ENCODE measurements at regions not wholly inside any gene's neighbourhood (a gene's known extent, or its start where the extent isn't known, plus 50 kb on each side); places are given as distances from the start of the nearest gene placed in this dataset.

DNA sequence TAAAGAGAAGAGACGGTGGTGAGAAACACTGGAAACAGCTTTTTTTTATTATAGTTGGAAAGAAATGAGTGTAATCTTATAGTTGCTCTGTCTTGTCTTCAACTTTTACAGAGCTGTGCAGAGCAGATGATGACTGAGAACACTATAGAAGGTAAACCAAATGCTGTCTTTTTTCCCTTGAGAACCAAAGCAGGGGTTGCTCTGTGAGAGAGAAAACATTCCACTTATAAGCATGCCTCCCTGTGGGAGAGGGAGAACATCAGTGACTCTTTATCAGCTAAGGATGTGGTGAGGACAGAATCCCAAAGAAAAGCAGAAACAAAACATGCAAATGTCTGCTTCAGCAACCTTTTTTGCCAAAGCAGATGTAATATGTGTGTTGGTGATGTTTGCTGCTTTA, 179.3 kb upstream of the HDDC2 start:
- Histone ChIP-seq H3K27me3 (replicated peaks in 1 of 4; ENCODE audit: control insufficient read depth in 3 of 4, extremely low read depth in 1 of 4, insufficient read depth in 3 of 4, low read length in 3 of 4) (no peaks in the 10 kb centered on the region), H3K79me2 (ENCODE audit: control insufficient read depth in 1 of 2, insufficient read depth in 2 of 2, low read length in 2 of 2) (no peaks in the 10 kb centered on the region), H4K20me1 (replicated peaks in 1 of 2; ENCODE audit: control insufficient read depth in 1 of 2, insufficient read depth in 2 of 2, low read length in 2 of 2) (no peaks in the 10 kb centered on the region), H2BK15ac (ENCODE audit: low read length) (no peak overlapping the region), H2BK120ac (replicated peaks; ENCODE audit: low read depth, low read length) (no peak overlapping the region), H3K4ac (replicated peaks; ENCODE audit: insufficient read length, low read depth, low read length) (no peak overlapping the region), H3K14ac (ENCODE audit: insufficient read length) (no peak overlapping the region), H3K4me3 (ENCODE audit: extremely low read depth in 1 of 4, insufficient read depth in 2 of 4, low read depth in 3 of 4, low read length in 4 of 4) (no peak overlapping the region), H2BK12ac (ENCODE audit: low read depth, low read length) (no peak overlapping the region), H3K36me3 (ENCODE audit: control insufficient read depth in 2 of 4, insufficient read depth in 4 of 4, low read length in 3 of 4) (no peaks in the 10 kb centered on the region), H2BK5ac (ENCODE audit: low read depth, low read length) (no peak overlapping the region), H3K27ac (ENCODE audit: low read depth, low read length) (no peak overlapping the region), H2BK20ac (ENCODE audit: low read length) (no peak overlapping the region), H3K79me1 (ENCODE audit: low read depth, low read length) (no peaks in the 10 kb centered on the region), H4K5ac (ENCODE audit: insufficient read length, low read depth, low read length) (no peak overlapping the region), H4K91ac (replicated peaks; ENCODE audit: insufficient read length, low read length) (no peak overlapping the region), H3K18ac (ENCODE audit: extremely low read depth, low read length) (no peak overlapping the region), H3K4me1 (replicated peaks in 1 of 4; ENCODE audit: control insufficient read depth in 3 of 4, insufficient read depth in 4 of 4, low read length in 3 of 4) (peaks cover 0 to 2% (median 0%) of the 10 kb centered on the region in 4 experiments; a peak in 2 of 7 replicates), H3K9me3 (ENCODE audit: insufficient read depth in 2 of 2, low read depth in 1 of 2, low read length in 1 of 2) (no peaks in the 10 kb centered on the region), H3K9ac (replicated peaks in 1 of 4; ENCODE audit: extremely low read depth in 1 of 4, low read depth in 3 of 4, low read length in 3 of 4) (no peak overlapping the region), H4K8ac (ENCODE audit: extremely low read depth, insufficient read depth, low read length) (no peak overlapping the region), H3K4me2 (ENCODE audit: insufficient read depth in 1 of 2, low read depth in 2 of 2, low read length in 2 of 2) (no peak overlapping the region), H2AK5ac (ENCODE audit: low read depth, low read length) (no peak overlapping the region), H3K23ac (ENCODE audit: insufficient read length) (no peak overlapping the region), H3K23me2 (ENCODE audit: low read depth, low read length) (no peaks in the 10 kb centered on the region; the same call in 1 of the 2 replicates), H3K56ac (replicated peaks; ENCODE audit: insufficient read length, low read depth, low read length) (no peak overlapping the region), H2AFZ (ENCODE audit: low read length) (no peak overlapping the region)
- CTCF ChIA-PET (ENCODE audit: partially characterized antibody), result interaction anchor here (0.8 to 2.0 kb wide), 4 partner anchors 33 to 367 kb away, joined by 3 to 10 read pairs (median 3); no protein-coding TSS in a partner anchor
- DNase-seq (ENCODE audit: low read depth in 1 of 2, low spot score in 2 of 2) (no peak), FAIRE-seq (no peak)
- 88% methylated on average over 1 of the region's 1 CpG; no CpG with 5 or more reads in 1 of the 2 experiments for WGBS, 2 experiments (ENCODE audit: extremely low coverage in 1 of 2, insufficient coverage in 1 of 2, insufficient read length in 1 of 2, insufficient replicate concordance in 2 of 2, low coverage in 1 of 2, low lambda C conversion rate in 2 of 2, missing lambda C conversion rate in 1 of 2)
- POLR2A ChIA-PET (ENCODE audit: partially characterized antibody), result interaction anchor here (1.2 kb wide), 1 partner anchor 22 kb away, joined by 3 read pairs; no protein-coding TSS in a partner anchor
- TF ChIP-seq BRCA1 (IDR thresholded peaks at IDR 0.05; ENCODE audit: low read depth, low read length), result no peak
- TF ChIP-seq, protein P1, sequence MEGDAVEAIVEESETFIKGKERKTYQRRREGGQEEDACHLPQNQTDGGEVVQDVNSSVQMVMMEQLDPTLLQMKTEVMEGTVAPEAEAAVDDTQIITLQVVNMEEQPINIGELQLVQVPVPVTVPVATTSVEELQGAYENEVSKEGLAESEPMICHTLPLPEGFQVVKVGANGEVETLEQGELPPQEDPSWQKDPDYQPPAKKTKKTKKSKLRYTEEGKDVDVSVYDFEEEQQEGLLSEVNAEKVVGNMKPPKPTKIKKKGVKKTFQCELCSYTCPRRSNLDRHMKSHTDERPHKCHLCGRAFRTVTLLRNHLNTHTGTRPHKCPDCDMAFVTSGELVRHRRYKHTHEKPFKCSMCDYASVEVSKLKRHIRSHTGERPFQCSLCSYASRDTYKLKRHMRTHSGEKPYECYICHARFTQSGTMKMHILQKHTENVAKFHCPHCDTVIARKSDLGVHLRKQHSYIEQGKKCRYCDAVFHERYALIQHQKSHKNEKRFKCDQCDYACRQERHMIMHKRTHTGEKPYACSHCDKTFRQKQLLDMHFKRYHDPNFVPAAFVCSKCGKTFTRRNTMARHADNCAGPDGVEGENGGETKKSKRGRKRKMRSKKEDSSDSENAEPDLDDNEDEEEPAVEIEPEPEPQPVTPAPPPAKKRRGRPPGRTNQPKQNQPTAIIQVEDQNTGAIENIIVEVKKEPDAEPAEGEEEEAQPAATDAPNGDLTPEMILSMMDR (IDR thresholded peaks at IDR 0.05; ENCODE audit: control extremely low read depth in 1 of 3, insufficient read depth in 1 of 3, low read depth in 1 of 3, low read length in 3 of 3), result no peak
- TF ChIP-seq JUND (IDR thresholded peaks at IDR 0.05; ENCODE audit: low read length), result no peak
- no peak for TF ChIP-seq TAF1 (IDR thresholded peaks at IDR 0.05; ENCODE audit: low read depth, low read length)
- no peak for TF ChIP-seq BACH1 (IDR thresholded peaks at IDR 0.05; ENCODE audit: low read length)
- no peak for TF ChIP-seq FOSL1 (IDR thresholded peaks at IDR 0.05; ENCODE audit: insufficient read depth, low read depth, low read length)
- TF ChIP-seq TCF12 (IDR thresholded peaks at IDR 0.05; ENCODE audit: low read depth, low read length), result no peak
- TF ChIP-seq, protein P2, sequence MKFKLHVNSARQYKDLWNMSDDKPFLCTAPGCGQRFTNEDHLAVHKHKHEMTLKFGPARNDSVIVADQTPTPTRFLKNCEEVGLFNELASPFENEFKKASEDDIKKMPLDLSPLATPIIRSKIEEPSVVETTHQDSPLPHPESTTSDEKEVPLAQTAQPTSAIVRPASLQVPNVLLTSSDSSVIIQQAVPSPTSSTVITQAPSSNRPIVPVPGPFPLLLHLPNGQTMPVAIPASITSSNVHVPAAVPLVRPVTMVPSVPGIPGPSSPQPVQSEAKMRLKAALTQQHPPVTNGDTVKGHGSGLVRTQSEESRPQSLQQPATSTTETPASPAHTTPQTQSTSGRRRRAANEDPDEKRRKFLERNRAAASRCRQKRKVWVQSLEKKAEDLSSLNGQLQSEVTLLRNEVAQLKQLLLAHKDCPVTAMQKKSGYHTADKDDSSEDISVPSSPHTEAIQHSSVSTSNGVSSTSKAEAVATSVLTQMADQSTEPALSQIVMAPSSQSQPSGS (IDR thresholded peaks at IDR 0.05; ENCODE audit: low read length), result no peak
- no peak for TF ChIP-seq RAD21 (IDR thresholded peaks at IDR 0.05 in 1 of 2, conservative IDR thresholded peaks at IDR 0.05 in 1 of 2; ENCODE audit: low read depth in 2 of 2, low read length in 2 of 2)

All from H1 (cell line).